ENCODE measurements at regions not wholly inside any gene's neighbourhood (a gene's known extent, or its start where the extent isn't known, plus 50 kb on each side); places are given as distances from the start of the nearest gene placed in this dataset.
"Not testable (repeated sequence)": the region's sequence is repeated elsewhere in the genome, so short reads cannot be mapped to it uniquely, and the experiment has no call there.

DNA sequence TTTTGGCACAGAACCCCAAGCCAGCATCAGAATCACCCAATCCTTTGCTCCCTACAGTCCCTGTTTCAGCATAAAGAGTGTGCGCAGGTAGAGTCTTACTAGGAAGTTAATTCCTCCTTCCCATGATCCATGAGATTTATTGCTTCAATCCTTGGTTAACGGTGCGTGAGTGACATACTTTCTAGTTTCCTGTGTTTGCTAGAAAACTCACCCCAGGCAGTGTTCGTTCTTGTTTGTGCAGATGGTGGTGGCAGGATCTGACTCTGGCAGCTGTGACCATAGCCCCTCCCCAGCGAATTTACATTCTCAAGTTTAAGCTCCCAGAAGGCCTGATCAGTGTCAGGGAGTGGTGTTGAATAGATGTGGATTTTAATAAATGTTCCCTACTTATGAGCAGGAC lies 106.7 kb upstream of the CCT8L2 start:
- Histone ChIP-seq H3K4me1 (ENCODE audit: insufficient read depth, low read length, poor library complexity, severe bottlenecking) (no peaks in the 10 kb centered on the region), H2AFZ (ENCODE audit: low read length) (no peak overlapping the region), H3K79me2 (ENCODE audit: insufficient read depth, low read depth, low read length) (no peaks in the 10 kb centered on the region), H3K9me2 (ENCODE audit: insufficient read depth, low read length) (no peaks in the 10 kb centered on the region), H3K4me2 (ENCODE audit: low read length) (no peak overlapping the region), H3K4me3 (ENCODE audit: low read depth, low read length, poor library complexity, severe bottlenecking) (no peak overlapping the region), H3K27ac (ENCODE audit: low read depth, low read length, poor library complexity, severe bottlenecking) (no peak overlapping the region), H4K20me1 (ENCODE audit: insufficient read depth, low read length) (no peaks in the 10 kb centered on the region), H3K36me3 (ENCODE audit: insufficient read depth, low read length) (no peaks in the 10 kb centered on the region), H3K9me3 (ENCODE audit: low read length) (no peaks in the 10 kb centered on the region)
- CTCF ChIA-PET (ENCODE audit: unreplicated experiment), result no interaction called here
- BruUV-seq (replicated peaks), result no TSS peak
- DNase-seq (ENCODE audit: low spot score), result no peak
- intact Hi-C loops (cut with micrococcal nuclease; ENCODE audit: unreplicated experiment), result no loop called here
- no peak for TF ChIP-seq EZH2phosphoT487 (IDR thresholded peaks at IDR 0.05; ENCODE audit: borderline replicate concordance, low read depth, low read length)
- TF ChIP-seq, protein P1, sequence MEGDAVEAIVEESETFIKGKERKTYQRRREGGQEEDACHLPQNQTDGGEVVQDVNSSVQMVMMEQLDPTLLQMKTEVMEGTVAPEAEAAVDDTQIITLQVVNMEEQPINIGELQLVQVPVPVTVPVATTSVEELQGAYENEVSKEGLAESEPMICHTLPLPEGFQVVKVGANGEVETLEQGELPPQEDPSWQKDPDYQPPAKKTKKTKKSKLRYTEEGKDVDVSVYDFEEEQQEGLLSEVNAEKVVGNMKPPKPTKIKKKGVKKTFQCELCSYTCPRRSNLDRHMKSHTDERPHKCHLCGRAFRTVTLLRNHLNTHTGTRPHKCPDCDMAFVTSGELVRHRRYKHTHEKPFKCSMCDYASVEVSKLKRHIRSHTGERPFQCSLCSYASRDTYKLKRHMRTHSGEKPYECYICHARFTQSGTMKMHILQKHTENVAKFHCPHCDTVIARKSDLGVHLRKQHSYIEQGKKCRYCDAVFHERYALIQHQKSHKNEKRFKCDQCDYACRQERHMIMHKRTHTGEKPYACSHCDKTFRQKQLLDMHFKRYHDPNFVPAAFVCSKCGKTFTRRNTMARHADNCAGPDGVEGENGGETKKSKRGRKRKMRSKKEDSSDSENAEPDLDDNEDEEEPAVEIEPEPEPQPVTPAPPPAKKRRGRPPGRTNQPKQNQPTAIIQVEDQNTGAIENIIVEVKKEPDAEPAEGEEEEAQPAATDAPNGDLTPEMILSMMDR (conservative IDR thresholded peaks at IDR 0.05; ENCODE audit: low read length), result no peak
- POLR2A ChIA-PET, result no interaction called here

DNA sequence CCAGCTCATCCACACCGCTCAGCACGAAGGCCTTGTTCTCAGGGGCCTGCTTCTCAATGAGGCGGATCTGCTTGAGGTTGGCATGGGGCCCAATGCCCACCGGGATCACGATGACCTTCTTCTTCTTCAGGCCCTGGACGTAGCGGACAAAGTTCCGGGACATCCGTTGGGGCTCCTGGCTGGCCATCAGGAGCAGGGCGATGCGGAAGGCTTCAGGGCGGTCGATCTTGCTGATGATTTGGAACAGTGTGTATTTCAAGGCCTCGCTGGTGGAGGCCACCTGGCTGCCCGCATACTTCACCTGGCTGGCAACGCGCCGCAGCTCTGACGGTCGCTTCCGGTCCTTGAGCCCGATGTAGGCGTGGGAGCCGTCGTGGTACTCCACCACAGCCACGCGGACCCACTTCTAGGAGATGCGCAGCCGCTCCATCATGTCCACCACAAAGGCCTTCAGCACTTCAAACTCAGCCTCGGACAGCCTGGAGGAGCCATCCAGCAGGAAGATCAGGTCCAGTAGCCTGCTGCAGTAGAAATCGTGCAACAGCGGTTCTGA lies 105.0 kb upstream of the CCT8L2 start:
- DNase-seq (ENCODE audit: low spot score); intact Hi-C loops (cut with micrococcal nuclease; ENCODE audit: unreplicated experiment); H4K20me1 ChIP-seq (ENCODE audit: insufficient read depth, low read length); POLR2A ChIA-PET; CTCF ChIA-PET (ENCODE audit: unreplicated experiment); H3K27ac ChIP-seq (ENCODE audit: low read depth, low read length, poor library complexity, severe bottlenecking); H3K4me2 ChIP-seq (ENCODE audit: low read length); H3K79me2 ChIP-seq (ENCODE audit: insufficient read depth, low read depth, low read length); H2AFZ ChIP-seq (ENCODE audit: low read length); BruUV-seq (replicated peaks); H3K9me2 ChIP-seq (ENCODE audit: insufficient read depth, low read length); H3K4me3 ChIP-seq (ENCODE audit: low read depth, low read length, poor library complexity, severe bottlenecking); H3K9me3 ChIP-seq (ENCODE audit: low read length); H3K4me1 ChIP-seq (ENCODE audit: insufficient read depth, low read length, poor library complexity, severe bottlenecking); H3K36me3 ChIP-seq (ENCODE audit: insufficient read depth, low read length): not testable (repeated sequence)

DNA sequence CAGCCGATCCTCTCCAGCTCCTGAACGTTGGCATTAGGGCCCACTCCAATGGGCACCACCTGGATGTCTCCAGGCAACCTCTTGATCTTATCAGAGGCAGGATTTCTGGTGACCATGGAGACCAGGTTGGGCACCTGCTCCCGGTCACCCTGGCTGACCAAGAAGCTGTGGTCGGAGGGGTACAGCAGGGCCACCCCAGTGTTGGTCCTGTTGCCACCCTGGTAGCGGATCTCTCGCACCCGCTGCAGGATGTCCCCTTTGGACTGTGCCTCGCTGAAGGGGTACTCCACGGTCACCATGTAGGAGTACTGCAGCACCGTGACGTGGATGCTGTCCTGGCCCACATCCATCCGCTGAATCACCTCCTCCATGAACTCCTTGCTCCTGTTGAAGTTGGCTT lies 104.3 kb upstream of the CCT8L2 start:
- H4K20me1 ChIP-seq (ENCODE audit: insufficient read depth, low read length); CTCF ChIA-PET (ENCODE audit: unreplicated experiment); H3K4me2 ChIP-seq (ENCODE audit: low read length); DNase-seq (ENCODE audit: low spot score); H3K36me3 ChIP-seq (ENCODE audit: insufficient read depth, low read length); POLR2A ChIA-PET; H3K4me1 ChIP-seq (ENCODE audit: insufficient read depth, low read length, poor library complexity, severe bottlenecking); BruUV-seq (replicated peaks); H3K27ac ChIP-seq (ENCODE audit: low read depth, low read length, poor library complexity, severe bottlenecking); H2AFZ ChIP-seq (ENCODE audit: low read length); H3K4me3 ChIP-seq (ENCODE audit: low read depth, low read length, poor library complexity, severe bottlenecking); H3K9me3 ChIP-seq (ENCODE audit: low read length); H3K79me2 ChIP-seq (ENCODE audit: insufficient read depth, low read depth, low read length); H3K9me2 ChIP-seq (ENCODE audit: insufficient read depth, low read length); intact Hi-C loops (cut with micrococcal nuclease; ENCODE audit: unreplicated experiment): not testable (repeated sequence)

DNA sequence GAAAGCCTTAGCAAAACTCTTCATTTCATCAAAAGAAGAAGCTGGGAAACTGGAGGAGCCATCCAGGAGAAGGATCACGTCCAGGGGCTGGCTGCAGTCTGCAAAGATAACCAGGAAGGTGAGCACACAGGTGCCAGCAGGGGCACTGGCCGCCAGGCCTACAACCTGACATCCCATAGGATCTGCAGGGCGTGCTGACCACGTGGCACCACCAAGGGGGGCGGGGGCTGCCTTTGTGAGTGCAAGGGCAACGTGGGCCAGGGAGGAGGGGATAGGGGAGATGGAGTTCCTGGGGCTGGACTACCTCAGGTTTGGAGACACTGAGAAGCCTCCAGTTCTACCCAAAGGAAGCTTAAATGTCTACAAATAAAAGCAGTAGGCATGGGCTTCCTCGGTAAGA lies 102.7 kb upstream of the CCT8L2 start:
- TF ChIP-seq, protein P1 (conservative IDR thresholded peaks at IDR 0.05; ENCODE audit: low read length), result no peak
- no peak for TF ChIP-seq EZH2phosphoT487 (IDR thresholded peaks at IDR 0.05; ENCODE audit: borderline replicate concordance, low read depth, low read length)
- Histone ChIP-seq H3K4me1 (ENCODE audit: insufficient read depth, low read length, poor library complexity, severe bottlenecking) (no peaks in the 10 kb centered on the region), H3K9me3 (ENCODE audit: low read length) (no peaks in the 10 kb centered on the region), H3K36me3 (ENCODE audit: insufficient read depth, low read length) (no peaks in the 10 kb centered on the region), H3K9me2 (ENCODE audit: insufficient read depth, low read length) (no peaks in the 10 kb centered on the region), H3K4me2 (ENCODE audit: low read length) (no peak overlapping the region), H2AFZ (ENCODE audit: low read length) (no peak overlapping the region), H3K79me2 (ENCODE audit: insufficient read depth, low read depth, low read length) (no peaks in the 10 kb centered on the region), H3K27ac (ENCODE audit: low read depth, low read length, poor library complexity, severe bottlenecking) (no peak overlapping the region), H3K4me3 (ENCODE audit: low read depth, low read length, poor library complexity, severe bottlenecking) (no peak overlapping the region), H4K20me1 (ENCODE audit: insufficient read depth, low read length) (no peaks in the 10 kb centered on the region)
- DNase-seq (ENCODE audit: low spot score), result no peak
- CTCF ChIA-PET (ENCODE audit: unreplicated experiment), result no interaction called here
- intact Hi-C loops (cut with micrococcal nuclease; ENCODE audit: unreplicated experiment), result no loop called here
- POLR2A ChIA-PET, result no interaction called here
- BruUV-seq (replicated peaks), result no TSS peak

Data from OCI-LY7 (cell line).